ENCODE measurements at regions not wholly inside any gene's neighbourhood (a gene's known extent, or its start where the extent isn't known, plus 50 kb on each side); places are given as distances from the start of the nearest gene placed in this dataset.

DNA sequence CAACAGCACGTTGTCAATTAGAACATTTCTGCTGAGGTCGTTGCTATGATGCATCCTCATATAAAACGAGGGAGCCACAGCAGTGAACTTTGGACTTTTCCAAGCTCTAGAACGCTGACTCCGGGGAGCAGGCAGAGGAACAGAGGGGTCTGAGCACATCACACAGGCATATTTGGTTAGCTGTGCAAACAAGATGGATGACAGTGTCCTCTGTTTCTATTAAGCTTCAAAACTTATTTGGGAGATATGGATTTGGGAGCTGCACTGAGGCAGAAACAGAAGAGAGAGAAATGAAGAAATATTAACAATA lies 278.0 kb upstream of the TBL1XR1 start:
- TF ChIP-seq, protein P1, sequence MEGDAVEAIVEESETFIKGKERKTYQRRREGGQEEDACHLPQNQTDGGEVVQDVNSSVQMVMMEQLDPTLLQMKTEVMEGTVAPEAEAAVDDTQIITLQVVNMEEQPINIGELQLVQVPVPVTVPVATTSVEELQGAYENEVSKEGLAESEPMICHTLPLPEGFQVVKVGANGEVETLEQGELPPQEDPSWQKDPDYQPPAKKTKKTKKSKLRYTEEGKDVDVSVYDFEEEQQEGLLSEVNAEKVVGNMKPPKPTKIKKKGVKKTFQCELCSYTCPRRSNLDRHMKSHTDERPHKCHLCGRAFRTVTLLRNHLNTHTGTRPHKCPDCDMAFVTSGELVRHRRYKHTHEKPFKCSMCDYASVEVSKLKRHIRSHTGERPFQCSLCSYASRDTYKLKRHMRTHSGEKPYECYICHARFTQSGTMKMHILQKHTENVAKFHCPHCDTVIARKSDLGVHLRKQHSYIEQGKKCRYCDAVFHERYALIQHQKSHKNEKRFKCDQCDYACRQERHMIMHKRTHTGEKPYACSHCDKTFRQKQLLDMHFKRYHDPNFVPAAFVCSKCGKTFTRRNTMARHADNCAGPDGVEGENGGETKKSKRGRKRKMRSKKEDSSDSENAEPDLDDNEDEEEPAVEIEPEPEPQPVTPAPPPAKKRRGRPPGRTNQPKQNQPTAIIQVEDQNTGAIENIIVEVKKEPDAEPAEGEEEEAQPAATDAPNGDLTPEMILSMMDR (conservative IDR thresholded peaks at IDR 0.05; ENCODE audit: low read length): no peak
- no peak for TF ChIP-seq EZH2phosphoT487 (IDR thresholded peaks at IDR 0.05; ENCODE audit: borderline replicate concordance)

Measured in Loucy (cell line).